ENCODE measurements at regions not wholly inside any gene's neighbourhood (a gene's known extent, or its start where the extent isn't known, plus 50 kb on each side); places are given as distances from the start of the nearest gene placed in this dataset.

DNA sequence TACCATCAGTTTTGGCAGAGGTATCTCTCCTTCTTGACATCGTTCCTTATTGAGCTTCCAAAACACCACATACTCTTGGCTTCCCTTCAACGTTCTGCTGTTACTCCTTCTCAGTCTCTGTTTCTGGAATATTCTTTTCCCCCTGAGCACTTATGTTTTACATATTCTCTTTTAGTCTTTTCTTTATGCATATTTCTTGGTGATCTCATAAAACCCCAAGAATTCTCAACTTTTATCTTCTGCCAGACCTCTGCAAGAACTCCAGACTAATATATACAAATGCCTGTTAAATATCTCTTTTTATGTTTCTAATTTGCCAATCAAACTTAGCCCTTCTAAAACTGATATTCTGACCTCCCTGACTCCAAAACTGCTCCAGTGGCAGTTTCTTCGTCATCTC, 453.4 kb upstream of the CTNND2 start:
- no peaks in the 10 kb centered on the region for H3K27me3 Mint-ChIP-seq (ENCODE audit: low read depth)

DNA sequence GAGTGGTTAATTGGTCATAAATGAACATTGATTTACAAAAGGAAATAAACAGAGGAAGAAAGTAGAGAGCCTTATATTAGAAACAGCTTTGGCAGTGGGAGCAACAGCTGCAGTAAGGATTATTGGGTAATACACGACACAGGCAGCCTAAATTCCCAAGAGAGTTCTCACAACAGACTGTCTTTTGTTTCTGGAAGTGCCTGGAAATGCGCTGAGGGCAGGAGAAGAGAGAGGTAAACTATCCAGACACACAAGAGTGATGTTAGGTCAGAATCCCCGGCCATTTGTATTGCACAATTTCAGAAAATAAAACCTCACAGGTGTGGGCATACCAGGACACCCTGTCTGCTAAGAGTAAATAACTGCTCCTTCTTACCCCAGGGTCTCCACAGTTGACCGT, 450.4 kb upstream of the CTNND2 start:
- Mint-ChIP-seq H3K27ac (no peak overlapping the region), H3K9me3 (ENCODE audit: insufficient read depth) (peaks cover 19% of the 10 kb centered on the region), H3K4me1 (ENCODE audit: low read depth) (no peaks in the 10 kb centered on the region), H3K27me3 (ENCODE audit: low read depth) (no peaks in the 10 kb centered on the region), H3K4me3 (no peak overlapping the region), H3K36me3 (ENCODE audit: low read depth) (no peaks in the 10 kb centered on the region)
- ATAC-seq: no peak
- DNase-seq: no peak
- CTCF ChIA-PET: no interaction called here
- POLR2A ChIA-PET: no interaction called here

More for the DNA sequence above, 453.4 kb upstream of the CTNND2 start:
- no peak overlapping the region for H3K4me3 Mint-ChIP-seq
- H3K4me1 Mint-ChIP-seq (ENCODE audit: low read depth): no peaks in the 10 kb centered on the region
- DNase-seq (no peak), ATAC-seq (no peak)
- ChIA-PET CTCF (no interaction called here), POLR2A (no interaction called here)
- H3K27ac Mint-ChIP-seq: no peak overlapping the region
- no peaks in the 10 kb centered on the region for H3K36me3 Mint-ChIP-seq (ENCODE audit: low read depth)
- peaks cover 22% of the 10 kb centered on the region for H3K9me3 Mint-ChIP-seq (ENCODE audit: insufficient read depth)

DNA sequence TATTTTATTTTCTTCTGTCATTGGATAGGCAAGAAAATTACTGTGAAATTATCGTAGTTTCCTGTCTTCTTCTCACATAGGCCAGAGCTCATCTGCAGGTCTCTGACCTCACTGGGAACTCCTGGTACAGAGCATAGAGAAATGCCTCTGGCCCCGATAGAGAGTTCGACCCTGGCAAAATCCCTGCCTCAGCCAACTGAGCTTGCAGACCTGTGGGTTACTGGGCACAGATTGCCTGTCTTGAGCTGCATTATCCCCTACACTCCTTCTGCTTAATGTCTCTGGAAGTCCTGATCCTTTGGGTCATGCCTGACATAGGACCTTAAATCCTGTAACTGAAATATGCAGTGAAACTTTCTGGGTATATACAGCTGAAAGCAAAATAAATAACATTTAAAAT, 439.3 kb upstream of the CTNND2 start:
- POLR2A ChIA-PET: no interaction called here
- ATAC-seq (no peak), DNase-seq (no peak)
- H3K36me3 Mint-ChIP-seq (ENCODE audit: low read depth): no peaks in the 10 kb centered on the region
- H3K4me3 Mint-ChIP-seq: no peak overlapping the region
- no peaks in the 10 kb centered on the region for H3K27me3 Mint-ChIP-seq (ENCODE audit: low read depth)
- CTCF ChIA-PET: no interaction called here
- no peak overlapping the region for H3K27ac Mint-ChIP-seq
- H3K4me1 Mint-ChIP-seq (ENCODE audit: low read depth): no peaks in the 10 kb centered on the region
- peaks cover 4% of the 10 kb centered on the region for H3K9me3 Mint-ChIP-seq (ENCODE audit: insufficient read depth)

DNA sequence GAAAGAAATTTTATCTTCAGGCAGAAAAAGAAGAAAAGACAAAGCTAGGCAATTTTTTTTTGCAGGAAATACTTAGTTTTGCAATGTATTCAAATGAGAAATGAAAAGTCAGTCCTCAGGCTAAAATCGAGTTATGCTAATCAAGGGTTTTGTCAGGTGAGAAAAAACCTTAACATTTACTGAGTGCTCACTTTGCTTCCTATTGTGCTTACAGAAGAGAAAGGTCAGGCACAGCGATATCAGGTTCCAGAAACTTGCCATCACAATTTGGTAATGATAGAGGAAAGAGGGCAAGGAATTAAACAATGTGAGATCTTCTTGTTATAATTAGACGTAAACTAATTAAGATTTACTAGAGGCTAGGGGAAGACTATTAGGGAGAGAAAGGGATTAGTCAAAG, 431.7 kb upstream of the CTNND2 start:
- DNase-seq (no peak), ATAC-seq (no peak)
- CTCF ChIA-PET: no interaction called here
- Mint-ChIP-seq H3K4me1 (ENCODE audit: low read depth) (no peaks in the 10 kb centered on the region), H3K27ac (no peak overlapping the region), H3K36me3 (ENCODE audit: low read depth) (no peaks in the 10 kb centered on the region), H3K27me3 (ENCODE audit: low read depth) (no peaks in the 10 kb centered on the region), H3K4me3 (no peak overlapping the region), H3K9me3 (ENCODE audit: insufficient read depth) (peaks cover 26% of the 10 kb centered on the region)
- POLR2A ChIA-PET: no interaction called here

DNA sequence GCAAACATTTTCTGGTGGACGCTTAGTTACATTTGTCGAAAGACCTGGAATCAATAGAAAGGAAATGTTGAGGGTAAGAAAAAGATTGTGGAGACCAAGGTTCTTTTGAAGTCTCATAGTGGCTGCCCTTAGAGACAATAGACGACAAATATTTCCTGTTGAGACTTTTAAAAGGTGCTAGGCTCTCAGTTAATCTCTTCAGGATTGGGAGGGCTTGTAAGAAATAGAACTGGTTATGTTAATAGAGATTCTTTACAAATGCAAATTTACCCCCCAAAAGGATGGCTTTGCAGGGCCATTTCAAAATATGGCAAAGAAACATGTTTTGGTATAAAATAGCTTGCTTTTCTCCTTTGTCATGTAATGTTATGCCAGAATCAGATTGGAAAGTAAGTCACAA, 428.2 kb upstream of the CTNND2 start:
- Mint-ChIP-seq H3K9me3 (ENCODE audit: insufficient read depth) (peaks cover 32% of the 10 kb centered on the region), H3K36me3 (ENCODE audit: low read depth) (no peaks in the 10 kb centered on the region), H3K27ac (no peak overlapping the region), H3K27me3 (ENCODE audit: low read depth) (no peaks in the 10 kb centered on the region), H3K4me1 (ENCODE audit: low read depth) (no peaks in the 10 kb centered on the region), H3K4me3 (no peak overlapping the region)
- POLR2A ChIA-PET: interaction anchor here (0.6 kb wide), 1 partner anchor 676 kb away, joined by 3 read pairs; no protein-coding TSS in a partner anchor
- no peak for DNase-seq
- ATAC-seq: no peak
- CTCF ChIA-PET: no interaction called here

DNA sequence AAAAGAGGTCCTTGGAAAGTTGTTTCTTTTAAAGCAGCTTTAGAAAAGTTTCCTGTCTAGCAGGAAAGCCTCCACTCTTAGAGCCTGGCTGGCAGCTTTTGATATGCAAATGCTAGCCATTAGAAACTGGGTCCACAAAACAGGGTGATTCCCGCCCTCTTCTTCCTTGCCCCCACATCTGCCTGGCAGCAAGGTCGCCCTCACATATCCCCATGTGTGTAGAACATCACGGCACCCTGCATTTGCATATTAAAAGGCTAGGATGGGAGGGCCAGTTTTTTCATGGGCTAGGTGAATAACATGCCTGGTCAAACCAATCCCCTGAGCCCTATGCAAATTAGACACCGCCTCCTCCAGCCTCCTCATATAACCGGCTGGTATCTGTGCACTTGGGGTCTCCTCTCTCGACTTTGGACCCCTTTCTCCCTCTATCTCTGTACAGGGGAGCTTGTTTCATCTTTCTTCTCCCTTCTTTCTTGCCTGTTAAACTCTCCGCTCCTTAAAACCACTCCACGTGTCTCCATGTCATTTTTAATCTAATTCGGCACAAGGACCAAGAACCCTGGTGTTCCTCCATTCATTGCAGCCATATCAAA, 426.8 kb upstream of the CTNND2 start:
- H3K9me3 Mint-ChIP-seq (ENCODE audit: insufficient read depth): peaks cover 35% of the 10 kb centered on the region
- DNase-seq (no peak), ATAC-seq (no peak)
- CTCF ChIA-PET: no interaction called here
- POLR2A ChIA-PET: no interaction called here
- no peak overlapping the region for H3K27ac Mint-ChIP-seq
- H3K4me3 Mint-ChIP-seq: no peak overlapping the region
- H3K36me3 Mint-ChIP-seq (ENCODE audit: low read depth): no peaks in the 10 kb centered on the region
- H3K27me3 Mint-ChIP-seq (ENCODE audit: low read depth): no peaks in the 10 kb centered on the region
- no peaks in the 10 kb centered on the region for H3K4me1 Mint-ChIP-seq (ENCODE audit: low read depth)

DNA sequence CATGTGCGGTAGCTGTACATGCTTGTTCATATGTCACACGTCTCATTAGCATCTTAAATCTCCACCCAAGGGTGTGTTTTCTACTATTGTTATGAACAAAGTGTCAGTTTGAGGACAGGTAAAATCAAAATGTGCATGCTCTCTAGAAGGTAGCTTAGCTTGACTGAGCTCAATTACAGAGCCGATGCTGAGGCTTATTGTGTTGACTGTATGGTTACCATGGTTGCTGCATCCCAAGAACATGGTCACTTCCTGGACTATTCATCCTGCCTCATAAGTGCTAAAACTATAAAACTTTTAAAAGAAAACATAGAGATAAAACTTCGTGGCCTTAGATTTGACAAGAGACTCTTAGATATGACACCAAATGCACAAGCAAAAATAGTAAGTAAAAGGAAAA, 426.1 kb upstream of the CTNND2 start:
- DNase-seq: no peak
- POLR2A ChIA-PET: no interaction called here
- Mint-ChIP-seq H3K27me3 (ENCODE audit: low read depth) (no peaks in the 10 kb centered on the region), H3K9me3 (ENCODE audit: insufficient read depth) (peaks cover 34% of the 10 kb centered on the region), H3K4me1 (ENCODE audit: low read depth) (no peaks in the 10 kb centered on the region), H3K36me3 (ENCODE audit: low read depth) (no peaks in the 10 kb centered on the region), H3K27ac (no peak overlapping the region), H3K4me3 (no peak overlapping the region)
- CTCF ChIA-PET: no interaction called here
- no peak for ATAC-seq

DNA sequence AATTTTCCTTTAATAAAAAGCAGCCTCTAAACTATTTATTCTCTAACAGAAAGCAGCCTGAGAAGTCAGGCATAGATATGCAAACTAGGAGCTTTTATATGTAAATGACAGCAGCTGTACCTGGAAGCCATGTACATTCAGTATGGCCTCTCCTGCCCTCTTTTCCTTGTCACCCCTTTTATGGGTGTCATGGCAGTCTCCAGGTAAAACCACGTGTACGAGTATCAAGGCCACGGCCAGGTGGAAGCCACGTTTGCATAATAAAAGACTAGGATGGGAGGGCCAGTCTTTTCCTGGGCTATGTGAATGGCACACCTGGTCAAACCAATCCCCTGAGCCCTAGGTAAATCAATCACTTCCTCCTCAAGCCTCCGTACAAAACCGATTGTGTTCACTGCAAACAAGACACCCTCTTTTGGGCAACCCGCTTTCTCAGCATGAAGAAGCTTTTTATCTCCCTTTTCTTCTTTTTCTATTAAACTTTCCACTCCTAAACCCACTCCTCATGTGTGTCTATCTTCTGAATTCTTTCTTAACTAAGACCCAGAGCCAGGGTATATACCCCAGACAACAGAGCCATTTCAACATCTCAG, 419.5 kb upstream of the CTNND2 start:
- Mint-ChIP-seq H3K4me1 (ENCODE audit: low read depth) (no peaks in the 10 kb centered on the region), H3K27me3 (ENCODE audit: low read depth) (no peaks in the 10 kb centered on the region), H3K36me3 (ENCODE audit: low read depth) (no peaks in the 10 kb centered on the region), H3K9me3 (ENCODE audit: insufficient read depth) (peaks cover 26% of the 10 kb centered on the region), H3K27ac (no peak overlapping the region), H3K4me3 (no peak overlapping the region)
- ChIA-PET POLR2A (no interaction called here), CTCF (interaction anchor here (0.6 kb wide), 1 partner anchor 108 kb away, joined by 3 read pairs; no protein-coding TSS in a partner anchor)
- no peak for ATAC-seq
- DNase-seq: no peak

DNA sequence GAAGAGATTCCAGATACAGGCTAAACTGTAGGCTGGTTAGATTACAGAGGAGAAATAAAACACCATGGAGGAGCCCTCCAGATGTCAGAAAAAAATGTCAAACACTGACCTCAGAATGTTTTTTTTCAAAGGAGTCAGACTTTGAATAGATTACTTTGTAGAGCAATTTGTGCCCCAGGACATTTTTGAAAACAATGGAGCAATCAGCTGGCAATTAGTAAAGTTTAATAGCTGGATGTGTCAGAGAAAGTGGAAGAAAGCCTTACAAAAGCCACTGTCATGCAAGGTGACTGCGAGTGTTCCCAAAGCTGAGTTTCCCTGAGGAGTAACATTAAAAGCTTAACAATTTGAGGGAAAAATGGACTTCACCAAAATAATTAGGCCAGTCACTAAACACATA, 417.8 kb upstream of the CTNND2 start:
- no peaks in the 10 kb centered on the region for H3K27me3 Mint-ChIP-seq (ENCODE audit: low read depth)
- H3K4me3 Mint-ChIP-seq: no peak overlapping the region
- no peak overlapping the region for H3K27ac Mint-ChIP-seq
- peaks cover 19% of the 10 kb centered on the region for H3K9me3 Mint-ChIP-seq (ENCODE audit: insufficient read depth)
- no peak for ATAC-seq
- ChIA-PET CTCF (no interaction called here), POLR2A (no interaction called here)
- H3K4me1 Mint-ChIP-seq (ENCODE audit: low read depth): no peaks in the 10 kb centered on the region
- no peaks in the 10 kb centered on the region for H3K36me3 Mint-ChIP-seq (ENCODE audit: low read depth)
- DNase-seq: no peak

DNA sequence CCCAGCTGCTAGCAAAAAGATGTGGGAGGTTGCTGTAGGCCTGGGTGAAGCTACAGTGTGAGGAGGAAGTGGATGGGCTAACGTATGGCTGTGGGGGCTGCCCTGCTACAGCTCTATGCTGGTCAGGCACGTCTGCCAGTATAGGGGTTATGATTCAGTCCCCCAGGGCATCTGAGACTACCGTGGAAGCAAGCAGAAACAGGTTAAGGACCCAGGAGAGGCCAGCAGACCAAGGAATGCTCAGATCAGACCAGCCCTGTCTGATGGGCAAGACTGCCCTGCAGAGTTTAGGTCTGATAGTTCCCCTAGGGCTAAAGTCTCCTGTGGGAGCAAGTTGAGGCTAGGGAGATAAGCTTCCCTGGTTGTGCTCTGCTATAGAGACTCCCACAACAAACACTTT, 416.1 kb upstream of the CTNND2 start:
- ATAC-seq (no peak), DNase-seq (no peak)
- Mint-ChIP-seq H3K4me1 (ENCODE audit: low read depth) (no peaks in the 10 kb centered on the region), H3K27ac (no peak overlapping the region), H3K36me3 (ENCODE audit: low read depth) (no peaks in the 10 kb centered on the region), H3K4me3 (no peak overlapping the region), H3K27me3 (ENCODE audit: low read depth) (no peaks in the 10 kb centered on the region), H3K9me3 (ENCODE audit: insufficient read depth) (peaks cover 8% of the 10 kb centered on the region)
- POLR2A ChIA-PET: no interaction called here
- CTCF ChIA-PET: no interaction called here

DNA sequence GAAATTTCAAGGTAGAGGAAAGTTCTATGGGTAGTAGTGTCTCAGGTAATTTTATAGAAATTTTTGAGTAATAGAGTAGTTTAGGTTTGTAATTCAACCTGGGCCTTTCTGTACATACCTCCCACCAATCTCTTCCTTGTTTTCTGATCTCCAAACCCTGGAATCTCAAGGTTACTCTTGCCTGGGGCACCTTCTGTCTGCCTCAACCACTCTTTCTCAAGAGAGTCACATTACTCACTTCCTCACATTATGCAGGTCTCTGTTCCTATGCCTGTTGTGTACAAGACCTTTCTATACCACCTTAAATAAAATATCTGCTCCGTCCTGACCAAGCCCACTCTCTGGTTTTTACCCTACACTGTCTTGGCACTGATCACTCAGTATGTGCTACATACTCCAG, 412.6 kb upstream of the CTNND2 start:
- ChIA-PET CTCF (no interaction called here), POLR2A (no interaction called here)
- Mint-ChIP-seq H3K36me3 (ENCODE audit: low read depth) (no peaks in the 10 kb centered on the region), H3K4me1 (ENCODE audit: low read depth) (no peaks in the 10 kb centered on the region), H3K4me3 (no peak overlapping the region), H3K27me3 (ENCODE audit: low read depth) (no peaks in the 10 kb centered on the region), H3K9me3 (ENCODE audit: insufficient read depth) (peaks cover 13% of the 10 kb centered on the region), H3K27ac (no peak overlapping the region)
- DNase-seq: no peak
- ATAC-seq: no peak

DNA sequence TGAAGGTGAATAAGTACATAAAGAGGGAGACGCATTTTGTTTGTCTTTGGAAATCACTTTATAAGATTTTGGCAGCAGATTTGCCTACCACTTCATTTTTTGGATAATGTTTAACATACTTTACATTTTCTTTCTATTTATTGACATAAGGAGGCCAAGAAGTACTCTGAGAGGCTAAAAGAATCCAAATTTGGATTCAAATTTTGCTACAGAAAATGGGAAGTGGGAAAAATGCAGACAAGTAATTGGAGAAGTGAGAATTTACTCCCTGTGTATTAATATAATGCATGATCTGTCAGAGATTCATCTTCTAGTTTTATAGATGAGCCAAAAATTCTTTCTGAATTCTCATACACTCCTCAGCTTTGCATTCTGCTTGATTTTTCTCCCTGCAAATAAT, 411.2 kb upstream of the CTNND2 start:
- no peaks in the 10 kb centered on the region for H3K4me1 Mint-ChIP-seq (ENCODE audit: low read depth)
- no peak for ATAC-seq
- CTCF ChIA-PET: no interaction called here
- no peaks in the 10 kb centered on the region for H3K36me3 Mint-ChIP-seq (ENCODE audit: low read depth)
- DNase-seq: no peak
- H3K27me3 Mint-ChIP-seq (ENCODE audit: low read depth): no peaks in the 10 kb centered on the region
- H3K27ac Mint-ChIP-seq: no peak overlapping the region
- POLR2A ChIA-PET: no interaction called here
- no peak overlapping the region for H3K4me3 Mint-ChIP-seq
- peaks cover 9% of the 10 kb centered on the region for H3K9me3 Mint-ChIP-seq (ENCODE audit: insufficient read depth)

DNA sequence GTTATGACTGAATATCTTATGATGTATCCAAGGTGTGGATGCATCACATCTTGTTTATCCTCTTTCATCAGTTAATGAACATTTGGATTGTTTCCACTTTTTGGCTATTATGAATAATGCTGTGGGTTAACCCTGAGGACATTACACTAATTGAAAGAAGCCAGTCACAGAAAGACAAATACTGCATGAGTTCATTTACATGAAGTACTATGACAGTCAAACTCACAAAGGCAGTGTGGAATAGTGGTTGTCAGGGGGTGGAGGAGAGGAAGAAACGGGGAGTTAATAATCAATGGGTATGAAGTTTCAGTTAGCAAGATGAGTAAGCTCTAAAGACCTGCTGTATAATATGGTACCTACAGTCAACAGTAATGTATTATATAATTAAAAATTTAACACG, 409.4 kb upstream of the CTNND2 start:
- ChIA-PET POLR2A (no interaction called here), CTCF (no interaction called here)
- Mint-ChIP-seq H3K9me3 (ENCODE audit: insufficient read depth) (peaks cover 4% of the 10 kb centered on the region), H3K36me3 (ENCODE audit: low read depth) (no peaks in the 10 kb centered on the region), H3K27ac (no peak overlapping the region), H3K4me1 (ENCODE audit: low read depth) (no peaks in the 10 kb centered on the region), H3K4me3 (no peak overlapping the region), H3K27me3 (ENCODE audit: low read depth) (no peaks in the 10 kb centered on the region)
- ATAC-seq (no peak), DNase-seq (no peak)
